ENCODE measurements at regions not wholly inside any gene's neighbourhood (a gene's known extent, or its start where the extent isn't known, plus 50 kb on each side); places are given as distances from the start of the nearest gene placed in this dataset.
"Not testable (repeated sequence)": the region's sequence is repeated elsewhere in the genome, so short reads cannot be mapped to it uniquely, and the experiment has no call there.

- POLR2A ChIA-PET = no interaction called here
- peaks cover 6% of the 10 kb centered on the region for H3K27me3 Mint-ChIP-seq
- DNase-seq = no peak
Observed at GRCh38 chr2:71988170-71988569, 159.5 kb downstream of the CYP26B1 start.

DNA sequence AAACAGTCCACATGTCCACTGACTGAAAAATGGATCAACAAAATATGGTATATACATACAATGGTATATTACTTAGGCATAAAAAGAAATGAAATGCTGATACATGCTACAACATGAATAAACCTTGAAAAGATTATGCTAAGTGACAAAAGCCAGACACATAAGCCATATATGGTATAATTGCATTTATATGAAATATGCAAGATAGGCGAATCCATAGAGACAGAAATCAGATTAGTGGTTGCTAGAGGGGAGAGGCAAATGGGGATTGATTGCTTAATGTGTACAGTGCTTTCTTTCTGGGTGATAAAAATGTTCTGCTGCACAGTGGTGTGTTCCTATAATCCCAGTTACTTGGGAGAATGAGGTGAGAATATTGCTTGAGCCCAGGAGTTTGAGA, 171.0 kb downstream of the CYP26B1 start:
- Mint-ChIP-seq H3K27me3 (peaks cover 13% of the 10 kb centered on the region), H3K4me3 (no peak overlapping the region), H3K36me3 (no peaks in the 10 kb centered on the region), H3K27ac (no peak overlapping the region), H3K9me3 (peaks cover 3% of the 10 kb centered on the region), H3K4me1 (no peaks in the 10 kb centered on the region)
- ATAC-seq (ENCODE audit: low read depth) = no peak
- POLR2A ChIA-PET = no interaction called here
- no peak for DNase-seq

More at GRCh38 chr2:71988170-71988569, 159.5 kb downstream of the CYP26B1 start:
- no peaks in the 10 kb centered on the region for H3K36me3 Mint-ChIP-seq
- H3K27ac Mint-ChIP-seq = no peak overlapping the region
- H3K4me3 Mint-ChIP-seq = no peak overlapping the region
- H3K4me1 Mint-ChIP-seq = no peaks in the 10 kb centered on the region
- no peak for ATAC-seq (ENCODE audit: low read depth)
- no peaks in the 10 kb centered on the region for H3K9me3 Mint-ChIP-seq

GRCh38 chr2:71974846-71975245, 172.8 kb downstream of the CYP26B1 start:
- Mint-ChIP-seq H3K36me3 (no peaks in the 10 kb centered on the region), H3K27me3 (peaks cover 13% of the 10 kb centered on the region), H3K9me3 (peaks cover 3% of the 10 kb centered on the region), H3K4me1 (no peaks in the 10 kb centered on the region), H3K27ac (no peak overlapping the region), H3K4me3 (no peak overlapping the region)
- DNase-seq = no peak
- POLR2A ChIA-PET = no interaction called here
- no peak for ATAC-seq (ENCODE audit: low read depth)

DNA sequence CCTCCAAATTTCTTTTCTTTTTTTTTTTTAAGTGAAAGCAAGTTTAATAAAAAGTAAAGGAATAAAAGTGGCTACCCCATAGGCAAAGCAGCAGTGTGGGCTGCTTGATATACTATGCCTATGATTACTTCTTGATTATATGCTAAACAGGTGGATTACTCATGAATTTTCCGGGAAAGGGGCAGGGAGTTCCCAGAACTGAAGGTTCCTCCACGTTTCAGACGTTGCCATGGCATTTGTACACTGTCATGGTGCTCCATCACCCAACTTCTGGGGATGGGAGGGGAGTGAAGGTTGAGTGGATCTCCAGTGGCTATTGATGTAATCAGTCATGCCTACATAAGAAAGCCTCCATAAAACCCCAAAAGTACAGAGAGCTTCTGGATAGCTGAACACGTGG, 176.2 kb downstream of the CYP26B1 start:
- POLR2A ChIA-PET = interaction anchor here (0.8 kb wide), 1 partner anchor 39 kb away, joined by 3 read pairs; no protein-coding TSS in a partner anchor
- DNase-seq = no peak
- ATAC-seq (ENCODE audit: low read depth) = no peak
- Mint-ChIP-seq H3K27me3 (peaks cover 13% of the 10 kb centered on the region), H3K9me3 (no peaks in the 10 kb centered on the region), H3K4me3 (no peak overlapping the region), H3K4me1 (no peaks in the 10 kb centered on the region), H3K36me3 (no peaks in the 10 kb centered on the region), H3K27ac (no peak overlapping the region)

DNA sequence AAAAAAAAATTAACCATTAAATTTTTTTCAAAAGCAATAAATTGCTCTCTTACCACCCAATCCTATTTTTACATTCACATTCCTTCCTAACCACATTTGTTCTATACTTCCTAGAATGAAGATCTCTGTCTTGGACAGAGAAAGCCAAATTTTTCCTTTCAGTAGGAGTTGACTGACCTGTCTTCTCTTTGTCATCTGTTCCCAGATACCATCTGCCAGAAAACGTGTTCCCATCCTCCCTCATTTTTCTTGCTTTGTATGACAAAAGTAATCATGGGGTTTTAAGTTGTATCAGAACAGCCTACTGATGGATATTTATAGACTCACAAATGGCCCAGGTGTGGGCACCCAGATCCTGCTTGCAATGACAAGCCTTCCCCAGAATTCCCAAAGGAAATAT, 182.1 kb downstream of the CYP26B1 start:
- H3K27ac Mint-ChIP-seq = no peak overlapping the region
- H3K9me3 Mint-ChIP-seq = peaks cover 2% of the 10 kb centered on the region
- no peaks in the 10 kb centered on the region for H3K36me3 Mint-ChIP-seq
- ATAC-seq (ENCODE audit: low read depth) (no peak), DNase-seq (no peak)
- POLR2A ChIA-PET = no interaction called here
- H3K4me3 Mint-ChIP-seq = no peak overlapping the region
- no peaks in the 10 kb centered on the region for H3K27me3 Mint-ChIP-seq
- H3K4me1 Mint-ChIP-seq = no peaks in the 10 kb centered on the region

- Mint-ChIP-seq H3K36me3 (no peaks in the 10 kb centered on the region), H3K4me3 (no peak overlapping the region), H3K4me1 (no peaks in the 10 kb centered on the region), H3K27me3 (no peaks in the 10 kb centered on the region), H3K27ac (no peak overlapping the region), H3K9me3 (peaks cover 8% of the 10 kb centered on the region)
- DNase-seq (no peak), ATAC-seq (ENCODE audit: low read depth) (no peak)
- POLR2A ChIA-PET = no interaction called here
Observed at GRCh38 chr2:71962911-71963694, 184.6 kb downstream of the CYP26B1 start.

DNA sequence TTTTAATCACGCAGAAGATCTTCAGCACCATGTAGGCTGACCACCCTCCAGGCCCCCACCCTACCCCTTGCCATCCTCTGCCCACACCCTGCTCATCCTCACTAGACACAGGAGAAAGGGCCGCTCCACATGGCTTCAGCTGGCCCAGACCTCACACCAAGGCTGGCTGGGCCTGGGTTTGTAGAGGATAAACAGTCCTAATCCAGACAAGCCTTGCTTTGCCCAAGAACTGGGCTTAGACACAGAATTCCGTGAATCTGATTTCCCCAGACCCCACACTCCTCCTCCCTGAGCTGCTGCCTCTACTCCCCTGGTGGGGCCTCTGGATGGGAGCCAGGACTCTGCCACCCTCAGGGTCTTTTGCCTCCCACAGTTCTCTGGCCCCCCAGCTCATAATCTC, 185.3 kb downstream of the CYP26B1 start:
- DNase-seq (no peak), ATAC-seq (ENCODE audit: low read depth) (no peak)
- Mint-ChIP-seq H3K27me3 (no peaks in the 10 kb centered on the region), H3K4me1 (no peaks in the 10 kb centered on the region), H3K9me3 (peaks cover 12% of the 10 kb centered on the region), H3K36me3 (no peaks in the 10 kb centered on the region), H3K27ac (no peak overlapping the region), H3K4me3 (no peak overlapping the region)
- POLR2A ChIA-PET = no interaction called here

DNA sequence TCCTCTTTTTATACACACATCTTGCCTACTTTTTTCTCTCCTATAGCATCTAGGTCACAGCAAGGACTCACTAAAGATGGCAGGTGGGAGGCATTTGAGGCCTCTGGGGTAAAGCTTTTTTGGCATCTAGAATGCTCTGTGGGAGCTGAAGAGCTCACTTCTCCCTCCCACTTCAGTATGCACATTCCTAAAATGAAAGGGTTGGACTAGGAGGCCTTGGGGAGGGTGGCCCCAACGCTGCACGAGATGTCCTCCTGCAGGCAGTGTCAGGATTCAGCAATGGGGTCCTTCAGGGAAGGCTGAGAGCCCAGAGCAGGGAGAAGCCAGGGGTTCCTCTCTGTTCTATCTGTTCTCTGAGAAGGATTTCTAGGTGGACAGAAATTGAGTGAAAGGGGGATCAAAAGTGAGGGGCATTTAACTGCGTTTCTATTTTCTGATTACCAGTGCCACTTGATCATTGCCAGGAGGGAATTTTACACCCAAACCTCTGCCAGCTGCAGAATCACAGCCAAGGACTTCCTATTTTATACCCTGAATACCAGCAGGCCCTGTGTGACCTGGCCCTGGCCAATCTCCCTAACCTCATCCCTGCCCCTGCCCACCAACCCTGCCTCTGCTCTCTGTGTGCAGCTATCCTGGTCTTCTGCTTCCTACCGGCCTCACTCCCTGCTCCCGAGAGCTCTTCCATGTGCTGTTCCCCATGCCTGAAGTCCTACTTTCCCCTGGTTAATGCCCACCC, 186.2 kb downstream of the CYP26B1 start:
- Mint-ChIP-seq H3K36me3 (no peaks in the 10 kb centered on the region), H3K4me3 (no peak overlapping the region), H3K27me3 (no peaks in the 10 kb centered on the region), H3K9me3 (peaks cover 17% of the 10 kb centered on the region), H3K27ac (no peak overlapping the region), H3K4me1 (no peaks in the 10 kb centered on the region)
- ATAC-seq (ENCODE audit: low read depth) (no peak), DNase-seq (no peak)
- POLR2A ChIA-PET = no interaction called here

DNA sequence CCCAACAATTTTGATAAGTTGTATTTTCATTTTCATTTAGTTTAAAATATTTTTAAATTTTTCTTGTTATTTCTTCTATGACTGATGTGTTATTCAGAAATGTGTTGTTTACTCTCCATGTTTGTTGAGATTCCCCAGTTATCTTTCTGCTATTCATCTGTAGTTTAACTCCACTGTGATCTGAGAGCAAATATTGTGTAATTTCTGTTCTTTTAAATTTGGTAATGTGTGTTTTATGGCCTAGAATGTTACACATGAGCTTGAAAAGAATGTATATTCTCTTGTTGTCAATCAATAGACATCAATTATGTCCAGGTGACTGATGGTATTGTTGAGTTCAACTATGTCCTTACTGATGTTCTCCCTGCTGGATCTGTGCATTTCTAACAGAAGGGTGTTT, 188.2 kb downstream of the CYP26B1 start:
- H3K9me3 Mint-ChIP-seq = peaks cover 22% of the 10 kb centered on the region
- H3K4me1 Mint-ChIP-seq = no peaks in the 10 kb centered on the region
- H3K27ac Mint-ChIP-seq = no peak overlapping the region
- no peak for DNase-seq
- H3K27me3 Mint-ChIP-seq = no peaks in the 10 kb centered on the region
- no peaks in the 10 kb centered on the region for H3K36me3 Mint-ChIP-seq
- no peak for ATAC-seq (ENCODE audit: low read depth)
- no peak overlapping the region for H3K4me3 Mint-ChIP-seq
- POLR2A ChIA-PET = no interaction called here

DNA sequence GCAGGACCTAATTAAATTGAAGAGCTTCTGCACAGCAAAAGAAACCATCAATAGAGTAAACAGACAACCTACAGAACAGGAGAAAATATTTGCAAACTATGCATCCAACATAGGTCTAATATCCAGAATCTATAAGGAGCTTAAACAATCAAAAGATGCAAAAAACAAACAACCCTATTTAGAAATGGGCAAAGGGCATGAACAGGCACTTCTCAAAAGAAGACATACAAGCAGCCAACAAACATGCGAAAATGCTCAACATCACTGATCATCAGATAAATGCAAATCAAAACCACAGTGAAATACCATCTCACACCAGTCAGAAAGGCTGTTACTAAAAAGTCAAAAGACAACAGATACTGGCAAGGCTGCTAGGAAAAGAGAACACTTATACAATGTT, 189.2 kb downstream of the CYP26B1 start:
- H3K4me3 Mint-ChIP-seq; ATAC-seq (ENCODE audit: low read depth); H3K4me1 Mint-ChIP-seq; H3K36me3 Mint-ChIP-seq; DNase-seq; H3K27ac Mint-ChIP-seq; H3K27me3 Mint-ChIP-seq; POLR2A ChIA-PET: not testable (repeated sequence)
- peaks cover 22% of the 10 kb centered on the region for H3K9me3 Mint-ChIP-seq

GRCh38 chr2:71952572-71953188, 195.0 kb downstream of the CYP26B1 start:
- POLR2A ChIA-PET = no interaction called here
- H3K4me3 Mint-ChIP-seq = no peak overlapping the region
- peaks cover 11% of the 10 kb centered on the region for H3K9me3 Mint-ChIP-seq
- H3K36me3 Mint-ChIP-seq = no peaks in the 10 kb centered on the region
- H3K27me3 Mint-ChIP-seq = no peaks in the 10 kb centered on the region
- H3K27ac Mint-ChIP-seq = no peak overlapping the region
- DNase-seq (no peak), ATAC-seq (ENCODE audit: low read depth) (no peak)
- H3K4me1 Mint-ChIP-seq = no peaks in the 10 kb centered on the region

DNA sequence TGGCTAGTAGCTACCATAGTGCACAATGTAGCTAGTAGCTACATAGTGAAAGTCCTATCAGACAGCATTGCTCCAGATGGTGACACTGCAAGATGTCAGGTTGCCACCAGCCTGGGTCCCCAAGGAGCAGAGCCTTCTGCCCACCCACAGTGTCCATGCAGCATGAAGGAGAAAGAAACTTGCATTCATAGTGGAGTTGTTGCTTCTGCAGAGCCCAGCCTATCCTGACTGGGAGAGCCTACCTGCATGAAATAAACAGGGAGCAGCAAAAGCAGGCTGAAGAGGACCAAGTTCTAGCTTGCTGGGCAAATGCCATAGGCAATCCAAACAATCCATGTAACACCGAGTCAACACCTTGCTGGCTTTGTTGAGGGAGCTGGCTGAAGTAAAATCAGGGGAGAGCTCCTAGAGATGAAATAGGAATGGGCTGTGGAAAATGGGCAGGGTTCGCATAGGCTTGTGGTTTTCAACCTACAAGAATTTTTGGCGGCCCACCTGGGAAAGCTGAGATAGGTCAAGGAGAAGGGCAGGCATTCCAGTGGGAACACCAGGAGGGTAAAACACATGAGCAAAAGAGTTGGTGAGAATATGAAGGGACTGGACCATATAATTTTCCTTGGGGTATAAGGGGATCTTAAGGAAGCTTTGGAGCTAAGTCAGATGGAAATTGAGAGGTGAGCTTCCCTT, 195.8 kb downstream of the CYP26B1 start:
- Mint-ChIP-seq H3K4me3 (no peak overlapping the region), H3K4me1 (no peaks in the 10 kb centered on the region), H3K9me3 (peaks cover 6% of the 10 kb centered on the region), H3K27ac (no peak overlapping the region), H3K27me3 (no peaks in the 10 kb centered on the region), H3K36me3 (no peaks in the 10 kb centered on the region)
- DNase-seq = no peak
- ATAC-seq (ENCODE audit: low read depth) = no peak
- POLR2A ChIA-PET = no interaction called here

- Mint-ChIP-seq H3K36me3 (no peaks in the 10 kb centered on the region), H3K4me1 (no peaks in the 10 kb centered on the region), H3K27ac (no peak overlapping the region), H3K4me3 (no peak overlapping the region), H3K27me3 (no peaks in the 10 kb centered on the region), H3K9me3 (peaks cover 1% of the 10 kb centered on the region)
- POLR2A ChIA-PET = no interaction called here
- DNase-seq = no peak
- no peak for ATAC-seq (ENCODE audit: low read depth)
Observed at GRCh38 chr2:71951083-71951468, 196.6 kb downstream of the CYP26B1 start.

Measured in activated naive CD8-positive, alpha-beta T cell treated with anti-CD3 and anti-CD28 coated beads, Interleukin-2, amount 10 ng/mL, durations not matched to agents 7 days and 5 days (primary cell).